DND-41 (cell line): ENCODE measurements at regions not wholly inside any gene's neighbourhood (a gene's known extent, or its start where the extent isn't known, plus 50 kb on each side); places are given as distances from the start of the nearest gene placed in this dataset.
A peak's percentile ranks its signal among the peaks of the same experiment; 100 is the strongest.
"Not testable (repeated sequence)": the region's sequence is repeated elsewhere in the genome, so short reads cannot be mapped to it uniquely, and the experiment has no call there.

Experiments used
- ATAC-seq: fragments of 200-7000 bp; cut with Tn5 transposase; 3 replicates; pipeline ENCODE4 v1.9.1; 2021; ENCODE audit warnings: low read depth; ENCODE audit not compliant: insufficient read depth
- DNase-seq: peaks from one replicate; pipeline ENCODE4 v3.0.0-alpha.2; 2020
- H2AFZ ChIP-seq: 2 replicates; pipeline ENCODE4 v1.6.0; 2012; ENCODE audit warnings: low read depth, low read length
- H3K27ac ChIP-seq: 2 replicates; pipeline ENCODE4 v1.5.1; 2012; ENCODE audit warnings: low read length, inconsistent platforms
- H3K27me3 ChIP-seq: fragments of 200-600 bp; sonication (generic); 2 replicates; pipeline ENCODE4 v1.6.0; 2012; ENCODE audit warnings: low read length, mild to moderate bottlenecking, inconsistent platforms; ENCODE audit not compliant: insufficient read depth, poor library complexity
- H3K36me3 ChIP-seq: 2 replicates; pipeline ENCODE4 v1.5.1; 2012; ENCODE audit warnings: low read length, inconsistent platforms; ENCODE audit not compliant: insufficient read depth
- H3K4me1 ChIP-seq: 2 replicates; pipeline ENCODE4 v1.5.1; 2012; ENCODE audit warnings: mild to moderate bottlenecking, low read length; ENCODE audit not compliant: insufficient read depth
- H3K4me2 ChIP-seq: 2 replicates; pipeline ENCODE4 v1.6.0; 2012; ENCODE audit warnings: mild to moderate bottlenecking, moderate library complexity, low read length, inconsistent platforms; ENCODE audit not compliant: insufficient read depth
- H3K4me3 ChIP-seq, 2 experiments: fragments of 200-600 bp in 1 of 2; shearing (Covaris generic) in 1 of 2; 2 replicates each; pipeline ENCODE4 v1.5.1; 2012 to 2016; ENCODE audit warnings: inconsistent platforms in 2 of 2, low read length in 2 of 2, mild to moderate bottlenecking in 2 of 2, low read depth in 1 of 2, moderate library complexity in 1 of 2
- H3K79me2 ChIP-seq: 2 replicates; pipeline ENCODE4 v1.6.0; 2012; ENCODE audit warnings: low read length, inconsistent platforms; ENCODE audit not compliant: insufficient read depth
- H3K9ac ChIP-seq: 2 replicates; pipeline ENCODE4 v1.6.0; 2012; ENCODE audit warnings: low read depth, mild to moderate bottlenecking, inconsistent platforms, low read length, moderate library complexity
- H3K9me3 ChIP-seq: 2 replicates; pipeline ENCODE4 v1.5.1; 2012; ENCODE audit warnings: low read length, moderate library complexity, mild to moderate bottlenecking, inconsistent platforms; ENCODE audit not compliant: insufficient read depth, severe bottlenecking
- H4K20me1 ChIP-seq: 2 replicates; pipeline ENCODE4 v1.6.0; 2012; ENCODE audit warnings: low read length; ENCODE audit not compliant: insufficient read depth
- EZH2 ChIP-seq: IDR thresholded peaks from 3 replicates; pipeline ENCODE4 v1.6.1; 2012; ENCODE audit warnings: borderline replicate concordance, low read depth, mild to moderate bottlenecking, moderate library complexity, low read length, inconsistent platforms; ENCODE audit not compliant: severe bottlenecking
- TF ChIP-seq, protein P1 (sequence below): IDR thresholded peaks from 2 replicates; pipeline ENCODE4 v1.5.1; 2012; ENCODE audit warnings: borderline replicate concordance, low read length, moderate library complexity, mild to moderate bottlenecking; ENCODE audit not compliant: poor library complexity, severe bottlenecking; ENCODE audit errors: extremely low read depth

DNA sequence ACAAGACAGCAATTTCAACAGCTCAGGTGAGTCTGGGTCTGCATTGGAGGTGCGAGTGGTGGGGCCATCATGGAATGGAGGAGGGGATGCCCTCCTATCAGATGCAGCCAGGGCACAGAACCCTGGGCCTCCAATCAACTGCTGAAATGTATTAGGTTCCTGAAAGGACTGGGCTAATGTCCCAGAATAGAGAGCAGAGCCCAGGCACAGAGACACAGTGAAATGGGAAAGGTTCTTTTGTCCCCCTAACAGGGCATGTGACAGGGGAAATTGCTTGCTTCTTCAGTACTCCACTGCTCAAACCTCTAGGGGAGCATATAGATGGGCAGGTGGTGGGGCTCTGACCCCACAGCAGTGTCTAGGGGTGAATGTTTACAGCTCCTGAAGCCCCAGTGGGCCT is 87.3 kb upstream of the CLPB start:
- H2AFZ ChIP-seq = no peak overlapping the region
- H3K27ac ChIP-seq = no peak overlapping the region
- no peak for ATAC-seq
- H4K20me1 ChIP-seq = no peaks in the 10 kb centered on the region
- H3K4me3 ChIP-seq = no peak overlapping the region
- H3K27me3 ChIP-seq = no peaks in the 10 kb centered on the region
- H3K9me3 ChIP-seq = no peaks in the 10 kb centered on the region
- H3K36me3 ChIP-seq = no peaks in the 10 kb centered on the region
- TF ChIP-seq, protein P1, sequence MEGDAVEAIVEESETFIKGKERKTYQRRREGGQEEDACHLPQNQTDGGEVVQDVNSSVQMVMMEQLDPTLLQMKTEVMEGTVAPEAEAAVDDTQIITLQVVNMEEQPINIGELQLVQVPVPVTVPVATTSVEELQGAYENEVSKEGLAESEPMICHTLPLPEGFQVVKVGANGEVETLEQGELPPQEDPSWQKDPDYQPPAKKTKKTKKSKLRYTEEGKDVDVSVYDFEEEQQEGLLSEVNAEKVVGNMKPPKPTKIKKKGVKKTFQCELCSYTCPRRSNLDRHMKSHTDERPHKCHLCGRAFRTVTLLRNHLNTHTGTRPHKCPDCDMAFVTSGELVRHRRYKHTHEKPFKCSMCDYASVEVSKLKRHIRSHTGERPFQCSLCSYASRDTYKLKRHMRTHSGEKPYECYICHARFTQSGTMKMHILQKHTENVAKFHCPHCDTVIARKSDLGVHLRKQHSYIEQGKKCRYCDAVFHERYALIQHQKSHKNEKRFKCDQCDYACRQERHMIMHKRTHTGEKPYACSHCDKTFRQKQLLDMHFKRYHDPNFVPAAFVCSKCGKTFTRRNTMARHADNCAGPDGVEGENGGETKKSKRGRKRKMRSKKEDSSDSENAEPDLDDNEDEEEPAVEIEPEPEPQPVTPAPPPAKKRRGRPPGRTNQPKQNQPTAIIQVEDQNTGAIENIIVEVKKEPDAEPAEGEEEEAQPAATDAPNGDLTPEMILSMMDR = no peak
- TF ChIP-seq EZH2 = no peak
- H3K9ac ChIP-seq = no peak overlapping the region
- no peak for DNase-seq
- peaks cover 21% of the 10 kb centered on the region for H3K4me1 ChIP-seq
- no peaks in the 10 kb centered on the region for H3K79me2 ChIP-seq
- no peak overlapping the region for H3K4me2 ChIP-seq

- TF ChIP-seq, protein P1 = no peak
- no peak for TF ChIP-seq EZH2
- H3K4me2 ChIP-seq = no peak overlapping the region
- H3K4me1 ChIP-seq = peaks cover 21% of the 10 kb centered on the region
- no peaks in the 10 kb centered on the region for H3K27me3 ChIP-seq
- H2AFZ ChIP-seq = no peak overlapping the region
- H3K27ac ChIP-seq = no peak overlapping the region
- H3K4me3 ChIP-seq = no peak overlapping the region
- no peaks in the 10 kb centered on the region for H3K9me3 ChIP-seq
- DNase-seq = no peak
- no peaks in the 10 kb centered on the region for H3K36me3 ChIP-seq
- no peak for ATAC-seq
- no peaks in the 10 kb centered on the region for H4K20me1 ChIP-seq
- H3K79me2 ChIP-seq = no peaks in the 10 kb centered on the region
- no peak overlapping the region for H3K9ac ChIP-seq
Observed at GRCh38 chr11:72520815-72521214, 86.5 kb upstream of the CLPB start.

DNA sequence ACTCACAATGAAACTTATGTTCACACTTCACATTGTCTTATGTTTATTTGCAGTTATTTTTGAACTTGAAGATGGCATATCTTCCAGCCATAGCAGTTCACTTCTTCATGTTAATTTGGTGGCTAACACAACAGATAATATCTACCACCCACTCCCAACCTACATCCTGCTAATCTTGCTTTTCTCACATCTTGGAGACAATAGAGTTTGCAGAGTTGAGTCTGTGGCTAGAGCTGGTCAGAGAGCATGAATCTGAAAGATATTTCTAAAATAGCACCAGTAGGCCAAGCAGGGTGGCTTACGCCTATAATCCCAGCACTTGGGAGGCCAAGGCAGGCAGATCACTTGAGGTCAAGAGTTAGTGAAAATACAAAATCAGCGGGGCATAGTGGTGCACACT is 85.6 kb upstream of the CLPB start:
- H4K20me1 ChIP-seq, H3K36me3 ChIP-seq, H3K27me3 ChIP-seq, H3K9me3 ChIP-seq, H3K79me2 ChIP-seq: not testable (repeated sequence)
- Histone ChIP-seq H3K9ac (peak overlapping the region; percentile 47), H3K4me1 (peaks cover 21% of the 10 kb centered on the region), H2AFZ (peak overlapping the region; percentile 84), H3K4me3 (peak overlapping the region in 1 of 2 experiments; percentile 54; a peak in 2 of 4 replicates), H3K4me2 (peak overlapping the region; percentile 76), H3K27ac (peak overlapping the region; percentile 67)
- peak; percentile 16 for DNase-seq
- ATAC-seq = peak; percentile 87

DNA sequence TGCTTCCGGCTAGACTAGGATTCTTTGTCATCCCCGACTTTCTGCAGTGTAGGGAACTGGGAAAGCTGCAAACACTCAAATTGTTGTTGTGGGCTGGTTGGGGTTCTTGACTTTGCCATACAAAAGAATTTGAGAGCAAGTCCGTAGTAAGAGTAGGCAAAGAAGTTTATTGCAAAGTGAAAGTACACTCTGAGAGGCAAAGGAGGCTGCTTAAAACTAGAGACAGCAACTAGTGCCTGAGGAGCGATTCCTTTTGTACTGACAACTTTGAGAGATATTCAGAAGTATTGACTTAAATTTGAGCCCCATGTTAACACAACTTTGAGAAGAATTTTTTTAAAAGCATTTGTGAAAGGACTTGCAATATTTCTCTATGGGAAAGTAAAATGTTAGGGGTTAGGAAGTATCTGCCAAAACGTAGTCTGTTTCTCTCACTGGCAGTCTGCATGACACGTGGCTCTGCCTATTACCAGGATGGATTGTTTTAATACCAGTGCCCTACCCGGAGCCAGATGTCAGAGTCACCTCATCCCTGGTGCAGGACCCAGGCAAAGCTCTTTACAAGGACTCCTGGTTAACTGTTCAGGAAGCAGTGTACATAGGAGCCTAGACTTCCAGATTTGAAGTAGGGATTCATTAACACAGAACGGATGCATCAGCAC is 85.0 kb upstream of the CLPB start:
- no peak for TF ChIP-seq EZH2
- TF ChIP-seq, protein P1 = no peak
- Histone ChIP-seq H3K9me3 (no peaks in the 10 kb centered on the region), H2AFZ (peak overlapping the region; percentile 84), H3K4me3 (peak overlapping the region; percentile 23 to 54; a peak in 3 of 4 replicates), H3K4me2 (peak overlapping the region; percentile 76), H3K27ac (peak overlapping the region; percentile 67), H3K36me3 (no peaks in the 10 kb centered on the region), H3K27me3 (no peaks in the 10 kb centered on the region), H3K4me1 (peaks cover 21% of the 10 kb centered on the region), H3K79me2 (no peaks in the 10 kb centered on the region), H4K20me1 (no peaks in the 10 kb centered on the region), H3K9ac (peak overlapping the region; percentile 47)
- peak; percentile 79 for ATAC-seq
- peak; percentile 42 for DNase-seq
